ENCODE measurements at regions not wholly inside any gene's neighbourhood (a gene's known extent, or its start where the extent isn't known, plus 50 kb on each side); places are given as distances from the start of the nearest gene placed in this dataset.

DNA sequence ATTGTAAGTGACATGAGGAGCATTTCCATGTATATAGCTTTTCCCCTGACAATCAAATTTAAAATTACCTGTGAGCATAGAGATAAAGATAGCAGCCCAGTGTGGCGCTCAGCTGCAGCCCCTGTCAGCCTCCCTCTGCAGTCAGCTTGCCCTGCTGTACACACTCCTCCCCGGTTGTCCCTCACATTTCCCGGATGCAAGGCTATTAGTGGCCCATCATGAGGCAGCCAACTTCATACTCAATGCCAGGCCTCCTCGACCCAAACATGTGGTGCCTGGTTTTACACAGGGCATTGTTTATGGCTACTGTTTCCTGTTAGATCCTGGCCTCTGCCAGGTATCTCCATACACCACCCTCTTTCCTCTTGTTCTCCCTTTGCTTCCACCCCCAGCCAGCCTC, 116.1 kb upstream of the SH3BP4 start:
- 92% methylated on average over 3 of the region's 4 CpGs for WGBS (ENCODE audit: insufficient coverage, low coverage, low lambda C conversion rate, missing lambda C conversion rate)
- intact Hi-C loops (cut with DNase I): no loop called here
- Histone ChIP-seq H3K9me3 (no peaks in the 10 kb centered on the region), H3K4me1 (no peaks in the 10 kb centered on the region), H3K4me3 (no peak overlapping the region), H3K27me3 (no peaks in the 10 kb centered on the region), H3K36me3 (no peaks in the 10 kb centered on the region), H3K27ac (no peak overlapping the region)
- ATAC-seq: no peak
- no peak for TF ChIP-seq POLR2A (IDR thresholded peaks at IDR 0.05)
- TF ChIP-seq, protein P1, sequence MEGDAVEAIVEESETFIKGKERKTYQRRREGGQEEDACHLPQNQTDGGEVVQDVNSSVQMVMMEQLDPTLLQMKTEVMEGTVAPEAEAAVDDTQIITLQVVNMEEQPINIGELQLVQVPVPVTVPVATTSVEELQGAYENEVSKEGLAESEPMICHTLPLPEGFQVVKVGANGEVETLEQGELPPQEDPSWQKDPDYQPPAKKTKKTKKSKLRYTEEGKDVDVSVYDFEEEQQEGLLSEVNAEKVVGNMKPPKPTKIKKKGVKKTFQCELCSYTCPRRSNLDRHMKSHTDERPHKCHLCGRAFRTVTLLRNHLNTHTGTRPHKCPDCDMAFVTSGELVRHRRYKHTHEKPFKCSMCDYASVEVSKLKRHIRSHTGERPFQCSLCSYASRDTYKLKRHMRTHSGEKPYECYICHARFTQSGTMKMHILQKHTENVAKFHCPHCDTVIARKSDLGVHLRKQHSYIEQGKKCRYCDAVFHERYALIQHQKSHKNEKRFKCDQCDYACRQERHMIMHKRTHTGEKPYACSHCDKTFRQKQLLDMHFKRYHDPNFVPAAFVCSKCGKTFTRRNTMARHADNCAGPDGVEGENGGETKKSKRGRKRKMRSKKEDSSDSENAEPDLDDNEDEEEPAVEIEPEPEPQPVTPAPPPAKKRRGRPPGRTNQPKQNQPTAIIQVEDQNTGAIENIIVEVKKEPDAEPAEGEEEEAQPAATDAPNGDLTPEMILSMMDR (IDR thresholded peaks at IDR 0.05): no peak
- no peak for DNase-seq

DNA sequence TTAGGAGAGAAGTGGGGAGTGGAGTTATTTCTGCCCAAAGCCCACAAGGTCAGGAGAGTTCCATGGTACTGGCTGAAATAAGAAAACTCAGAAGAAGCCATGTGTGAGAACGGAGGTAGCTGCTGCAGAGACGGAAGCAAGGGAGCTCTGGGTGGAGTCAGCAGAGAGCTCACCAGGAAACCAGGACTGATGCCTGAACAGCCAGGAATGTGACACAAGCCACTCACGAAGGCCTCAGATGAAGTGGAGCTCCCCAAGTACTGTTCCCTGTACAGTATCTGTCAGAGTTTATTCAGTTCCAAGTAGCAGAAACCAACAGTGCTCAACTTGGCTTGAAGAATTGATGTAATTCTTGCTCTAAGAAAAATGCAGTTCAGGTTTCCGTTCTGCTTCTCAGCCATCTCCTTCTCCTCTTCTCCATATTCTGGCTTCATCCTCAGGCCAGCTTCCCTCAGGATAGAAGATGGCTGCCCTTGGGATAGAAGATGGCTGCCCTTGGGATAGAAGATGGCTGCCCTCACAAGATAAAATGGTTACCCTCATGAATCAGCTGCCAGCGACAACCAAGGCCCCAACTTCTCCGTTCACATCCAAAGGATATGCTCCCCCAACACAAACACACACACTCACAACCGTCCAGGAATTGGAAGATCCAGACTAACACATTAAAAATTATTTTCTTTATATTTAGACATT, 117.4 kb upstream of the SH3BP4 start:
- H3K36me3 ChIP-seq: no peaks in the 10 kb centered on the region
- intact Hi-C loops (cut with DNase I): no loop called here
- H3K4me1 ChIP-seq: no peaks in the 10 kb centered on the region
- no peak overlapping the region for H3K4me3 ChIP-seq
- TF ChIP-seq, protein P1 (IDR thresholded peaks at IDR 0.05): no peak
- no peak for TF ChIP-seq POLR2A (IDR thresholded peaks at IDR 0.05)
- ATAC-seq (no peak), DNase-seq (no peak)
- no peaks in the 10 kb centered on the region for H3K27me3 ChIP-seq
- no peaks in the 10 kb centered on the region for H3K9me3 ChIP-seq
- WGBS (ENCODE audit: insufficient coverage, low coverage, low lambda C conversion rate, missing lambda C conversion rate): 88% methylated on average over 7 of the region's 7 CpGs
- no peak overlapping the region for H3K27ac ChIP-seq

DNA sequence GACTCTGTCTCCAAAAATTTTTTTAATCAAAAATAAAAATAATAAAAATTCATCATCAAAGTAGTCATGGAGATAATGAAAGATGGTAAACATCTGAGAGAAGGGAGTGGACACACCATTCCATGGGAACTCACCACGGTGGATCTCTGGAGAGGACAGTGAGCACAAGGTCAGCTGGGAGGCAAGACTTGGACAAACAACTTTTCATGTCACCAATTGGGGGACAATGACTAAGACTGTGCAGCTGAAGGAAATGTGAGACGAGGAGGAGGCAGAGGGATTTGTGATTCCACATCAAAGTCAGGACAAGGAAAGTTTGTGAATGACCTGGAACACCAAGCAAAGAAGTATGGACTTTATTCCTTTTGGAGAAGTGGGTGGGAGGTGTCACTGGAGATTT, 121.0 kb upstream of the SH3BP4 start:
- no peaks in the 10 kb centered on the region for H3K4me1 ChIP-seq
- DNase-seq (no peak), ATAC-seq (no peak)
- no peaks in the 10 kb centered on the region for H3K9me3 ChIP-seq
- H3K4me3 ChIP-seq: no peak overlapping the region
- no peaks in the 10 kb centered on the region for H3K27me3 ChIP-seq
- TF ChIP-seq, protein P1 (IDR thresholded peaks at IDR 0.05): no peak
- no peak for TF ChIP-seq POLR2A (IDR thresholded peaks at IDR 0.05)
- intact Hi-C loops (cut with DNase I): no loop called here
- 77% methylated on average over 2 of the region's 2 CpGs for WGBS (ENCODE audit: insufficient coverage, low coverage, low lambda C conversion rate, missing lambda C conversion rate)
- H3K27ac ChIP-seq: no peak overlapping the region
- H3K36me3 ChIP-seq: no peaks in the 10 kb centered on the region

DNA sequence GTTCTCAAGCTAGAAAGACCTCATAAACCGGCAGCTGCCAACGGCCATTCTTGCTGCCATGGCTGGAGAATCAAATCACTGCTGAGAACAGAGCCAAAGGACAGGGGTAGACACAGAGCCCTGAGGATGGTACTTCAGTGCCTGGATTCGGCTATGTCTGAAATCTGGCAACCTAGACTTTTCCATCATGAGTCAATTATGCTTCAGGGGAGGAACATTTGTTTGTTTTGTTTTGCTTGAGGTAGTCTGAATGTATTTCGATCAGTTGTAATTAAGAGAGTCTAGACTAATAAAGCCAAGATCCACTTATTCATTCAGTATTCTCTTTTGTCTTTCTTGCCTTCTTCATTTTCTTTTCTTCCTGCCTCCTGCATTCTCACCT, 122.8 kb upstream of the SH3BP4 start:
- H3K4me1 ChIP-seq: peaks cover 0 to 6% (median 3%) of the 10 kb centered on the region in 4 donors
- H3K9me3 ChIP-seq: no peaks in the 10 kb centered on the region
- intact Hi-C loops (cut with DNase I): no loop called here
- WGBS (ENCODE audit: insufficient coverage, low coverage, low lambda C conversion rate, missing lambda C conversion rate): 78% methylated on average over 2 of the region's 4 CpGs
- no peak for ATAC-seq
- H3K36me3 ChIP-seq: no peaks in the 10 kb centered on the region
- DNase-seq: no peak
- H3K4me3 ChIP-seq: no peak overlapping the region
- TF ChIP-seq, protein P1 (IDR thresholded peaks at IDR 0.05): no peak
- TF ChIP-seq POLR2A (IDR thresholded peaks at IDR 0.05): no peak
- no peak overlapping the region for H3K27ac ChIP-seq
- no peaks in the 10 kb centered on the region for H3K27me3 ChIP-seq
